ENCODE measurements at regions not wholly inside any gene's neighbourhood (a gene's known extent, or its start where the extent isn't known, plus 50 kb on each side); places are given as distances from the start of the nearest gene placed in this dataset.

DNA sequence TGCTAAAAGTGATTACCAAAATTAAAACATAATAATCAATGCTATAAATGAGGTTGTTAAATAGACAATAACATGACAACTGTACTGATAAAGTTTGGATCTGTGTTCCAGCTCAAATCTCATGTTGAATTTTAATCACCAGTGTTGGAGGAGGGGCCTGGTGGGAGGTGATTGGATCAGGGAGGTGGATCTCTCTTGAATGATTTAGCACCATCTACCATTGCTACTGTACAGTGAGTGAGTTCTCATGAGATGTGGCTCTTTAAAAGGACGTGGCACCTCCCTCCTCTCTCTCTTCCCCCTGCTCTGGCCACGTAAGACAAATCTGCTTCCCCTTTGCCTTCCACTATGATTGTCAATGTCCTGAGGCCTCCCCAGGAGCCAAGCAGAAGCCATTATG, 77.5 kb downstream of the HTR5A start:
- intact Hi-C loops (cut with DNase I; ENCODE audit: low total_unique reads) = no loop called here
- TF ChIP-seq, protein P1, sequence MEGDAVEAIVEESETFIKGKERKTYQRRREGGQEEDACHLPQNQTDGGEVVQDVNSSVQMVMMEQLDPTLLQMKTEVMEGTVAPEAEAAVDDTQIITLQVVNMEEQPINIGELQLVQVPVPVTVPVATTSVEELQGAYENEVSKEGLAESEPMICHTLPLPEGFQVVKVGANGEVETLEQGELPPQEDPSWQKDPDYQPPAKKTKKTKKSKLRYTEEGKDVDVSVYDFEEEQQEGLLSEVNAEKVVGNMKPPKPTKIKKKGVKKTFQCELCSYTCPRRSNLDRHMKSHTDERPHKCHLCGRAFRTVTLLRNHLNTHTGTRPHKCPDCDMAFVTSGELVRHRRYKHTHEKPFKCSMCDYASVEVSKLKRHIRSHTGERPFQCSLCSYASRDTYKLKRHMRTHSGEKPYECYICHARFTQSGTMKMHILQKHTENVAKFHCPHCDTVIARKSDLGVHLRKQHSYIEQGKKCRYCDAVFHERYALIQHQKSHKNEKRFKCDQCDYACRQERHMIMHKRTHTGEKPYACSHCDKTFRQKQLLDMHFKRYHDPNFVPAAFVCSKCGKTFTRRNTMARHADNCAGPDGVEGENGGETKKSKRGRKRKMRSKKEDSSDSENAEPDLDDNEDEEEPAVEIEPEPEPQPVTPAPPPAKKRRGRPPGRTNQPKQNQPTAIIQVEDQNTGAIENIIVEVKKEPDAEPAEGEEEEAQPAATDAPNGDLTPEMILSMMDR (IDR thresholded peaks at IDR 0.05) = no peak
- TF ChIP-seq POLR2A (IDR thresholded peaks at IDR 0.05) = no peak
- no peak for DNase-seq (ENCODE audit: low spot score in 2 of 2)
- no peak overlapping the region for H3K4me3 ChIP-seq (ENCODE audit: low read depth, poor library complexity, severe bottlenecking)
- 36 to 42% methylated on average over 2 of the region's 2 CpGs for WGBS, 2 donors

- intact Hi-C loops (cut with DNase I; ENCODE audit: low total_unique reads) = no loop called here
- peak in 1 of 2 donors; percentile 63 for DNase-seq (ENCODE audit: low spot score in 2 of 2)
- WGBS, 2 donors = 44 to 58% methylated on average over 4 of the region's 4 CpGs
- TF ChIP-seq POLR2A (IDR thresholded peaks at IDR 0.05) = no peak
- TF ChIP-seq, protein P1 (IDR thresholded peaks at IDR 0.05) = no peak
- no peak overlapping the region for H3K4me3 ChIP-seq (ENCODE audit: low read depth, poor library complexity, severe bottlenecking)
Observed at GRCh38 chr7:155153676-155154075, 83.6 kb downstream of the HTR5A start.

- TF ChIP-seq POLR2A (IDR thresholded peaks at IDR 0.05) = no peak
- TF ChIP-seq, protein P1 (IDR thresholded peaks at IDR 0.05) = no peak
Observed at GRCh38 chr7:155154586-155154985, 84.5 kb downstream of the HTR5A start.

DNA sequence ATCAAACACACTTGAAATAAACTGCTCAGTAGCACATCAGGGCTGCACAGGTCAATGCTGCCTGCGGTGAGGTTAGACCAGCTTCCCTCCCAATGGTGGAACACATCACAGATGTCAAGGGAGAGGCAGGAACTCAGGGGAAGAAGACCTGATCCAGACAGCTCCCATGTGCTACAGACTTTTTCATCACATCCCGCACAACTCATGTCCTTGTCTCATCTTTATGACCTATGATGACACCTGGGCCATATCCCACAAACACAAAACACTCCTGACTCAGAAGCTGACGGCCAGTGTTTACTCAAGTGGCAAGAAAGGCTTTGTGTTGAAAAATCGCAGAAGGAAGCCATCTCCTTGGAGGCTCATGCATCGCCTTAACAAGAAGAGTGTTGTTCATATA, 91.6 kb downstream of the HTR5A start:
- WGBS, 2 donors = 78 to 79% methylated on average over 5 of the region's 5 CpGs
- no peak overlapping the region for H3K4me3 ChIP-seq (ENCODE audit: low read depth, poor library complexity, severe bottlenecking)
- intact Hi-C loops (cut with DNase I; ENCODE audit: low total_unique reads) = no loop called here
- TF ChIP-seq, protein P1 (IDR thresholded peaks at IDR 0.05) = no peak
- no peak for TF ChIP-seq POLR2A (IDR thresholded peaks at IDR 0.05)
- peak in 1 of 2 donors; percentile 63 for DNase-seq (ENCODE audit: low spot score in 2 of 2)

More at GRCh38 chr7:155154586-155154985, 84.5 kb downstream of the HTR5A start:
- H3K4me3 ChIP-seq (ENCODE audit: low read depth, poor library complexity, severe bottlenecking) = no peak overlapping the region
- peak in 1 of 2 donors; percentile 63 for DNase-seq (ENCODE audit: low spot score in 2 of 2)
- intact Hi-C loops (cut with DNase I; ENCODE audit: low total_unique reads) = no loop called here
- WGBS, 2 donors = 67 to 73% methylated on average over 10 of the region's 10 CpGs

DNA sequence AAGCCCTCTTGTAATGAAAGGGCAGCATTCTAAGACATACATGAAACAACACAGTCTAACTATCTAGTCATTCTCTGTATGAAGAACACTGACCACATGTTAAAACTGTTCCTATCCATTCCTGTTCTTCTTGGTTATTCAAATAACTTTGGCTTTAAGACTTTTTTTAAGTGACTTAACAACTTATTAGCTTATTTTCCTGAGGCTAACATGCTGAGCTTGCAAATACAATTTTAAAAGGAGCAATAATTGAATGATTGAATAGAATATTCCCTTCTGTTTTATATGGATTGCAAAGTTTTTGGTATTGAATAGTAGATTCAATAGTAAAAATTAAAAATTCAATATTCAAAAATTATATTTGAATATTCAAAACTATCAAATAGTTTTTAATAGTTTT, 92.3 kb downstream of the HTR5A start:
- H3K4me3 ChIP-seq (ENCODE audit: low read depth, poor library complexity, severe bottlenecking) = no peak overlapping the region
- TF ChIP-seq, protein P1 (IDR thresholded peaks at IDR 0.05) = no peak
- TF ChIP-seq POLR2A (IDR thresholded peaks at IDR 0.05) = no peak
- intact Hi-C loops (cut with DNase I; ENCODE audit: low total_unique reads) = no loop called here
- no peak for DNase-seq (ENCODE audit: low spot score in 2 of 2)

- intact Hi-C loops (cut with DNase I; ENCODE audit: low total_unique reads) = no loop called here
- WGBS, 2 donors = 69 to 77% methylated on average over 7 of the region's 7 CpGs
- H3K4me3 ChIP-seq (ENCODE audit: low read depth, poor library complexity, severe bottlenecking) = no peak overlapping the region
Observed at GRCh38 chr7:155163696-155164095, 93.6 kb downstream of the HTR5A start.

More at GRCh38 chr7:155163696-155164095, 93.6 kb downstream of the HTR5A start:
- TF ChIP-seq, protein P1 (IDR thresholded peaks at IDR 0.05) = no peak
- TF ChIP-seq POLR2A (IDR thresholded peaks at IDR 0.05) = no peak
- peak in 1 of 2 donors; percentile 31 for DNase-seq (ENCODE audit: low spot score in 2 of 2)

Data from lower leg skin (tissue), 4 donors.